ENCODE measurements at regions not wholly inside any gene's neighbourhood (a gene's known extent, or its start where the extent isn't known, plus 50 kb on each side); places are given as distances from the start of the nearest gene placed in this dataset.
A peak's percentile ranks its signal among the peaks of the same experiment; 100 is the strongest.
"Not testable (repeated sequence)": the region's sequence is repeated elsewhere in the genome, so short reads cannot be mapped to it uniquely, and the experiment has no call there.

GRCh38 chr13:86486582-86486981 lies 687.4 kb upstream of the SLITRK6 start:
- no peak overlapping the region for H3K4me3 ChIP-seq (ENCODE audit: low read length in 3 of 3)

GRCh38 chr13:86491121-86491520 lies 691.9 kb upstream of the SLITRK6 start:
- FAIRE-seq: no peak
- intact Hi-C loops (cut with DNase I): no loop called here
- no peak for TF ChIP-seq CTCF (IDR thresholded peaks at IDR 0.05; ENCODE audit: borderline replicate concordance, extremely low read depth, insufficient read depth)
- no peaks in the 10 kb centered on the region for H3K27me3 ChIP-seq (ENCODE audit: control insufficient read depth, insufficient read depth, low read length)
- H3K9me3 ChIP-seq (ENCODE audit: control insufficient read depth in 2 of 3, insufficient read depth in 1 of 3, low read length in 3 of 3): no peaks in the 10 kb centered on the region
- H3K36me3 ChIP-seq (ENCODE audit: control insufficient read depth in 2 of 3, insufficient read depth in 3 of 3, low read length in 3 of 3): no peaks in the 10 kb centered on the region
- no peaks in the 10 kb centered on the region for H3K4me1 ChIP-seq (ENCODE audit: control insufficient read depth in 2 of 3, insufficient read depth in 2 of 3, low read depth in 1 of 3, low read length in 3 of 3)
- H3K4me3 ChIP-seq (ENCODE audit: low read length in 3 of 3): no peak overlapping the region
- DNase-seq: no peak
- no peak overlapping the region for H3K9ac ChIP-seq (ENCODE audit: low read length in 3 of 3)
- H3K27ac ChIP-seq (ENCODE audit: low read depth in 2 of 2, low read length in 2 of 2): no peak overlapping the region

More at GRCh38 chr13:86486582-86486981, 687.4 kb upstream of the SLITRK6 start:
- Histone ChIP-seq H3K36me3 (ENCODE audit: control insufficient read depth in 2 of 3, insufficient read depth in 3 of 3, low read length in 3 of 3) (no peaks in the 10 kb centered on the region), H3K4me1 (ENCODE audit: control insufficient read depth in 2 of 3, insufficient read depth in 2 of 3, low read depth in 1 of 3, low read length in 3 of 3) (no peaks in the 10 kb centered on the region), H3K27ac (ENCODE audit: low read depth in 2 of 2, low read length in 2 of 2) (no peak overlapping the region), H3K27me3 (ENCODE audit: control insufficient read depth, insufficient read depth, low read length) (no peaks in the 10 kb centered on the region), H3K9me3 (ENCODE audit: control insufficient read depth in 2 of 3, insufficient read depth in 1 of 3, low read length in 3 of 3) (no peaks in the 10 kb centered on the region), H3K9ac (ENCODE audit: low read length in 3 of 3) (no peak overlapping the region)
- TF ChIP-seq CTCF (IDR thresholded peaks at IDR 0.05; ENCODE audit: borderline replicate concordance, extremely low read depth, insufficient read depth): no peak
- intact Hi-C loops (cut with DNase I): no loop called here
- DNase-seq: no peak
- FAIRE-seq: no peak

- H3K27ac ChIP-seq (ENCODE audit: low read depth in 2 of 2, low read length in 2 of 2); H3K27me3 ChIP-seq (ENCODE audit: control insufficient read depth, insufficient read depth, low read length); H3K9me3 ChIP-seq (ENCODE audit: control insufficient read depth in 2 of 3, insufficient read depth in 1 of 3, low read length in 3 of 3); H3K9ac ChIP-seq (ENCODE audit: low read length in 3 of 3); intact Hi-C loops (cut with DNase I); H3K4me1 ChIP-seq (ENCODE audit: control insufficient read depth in 2 of 3, insufficient read depth in 2 of 3, low read depth in 1 of 3, low read length in 3 of 3); FAIRE-seq; H3K4me3 ChIP-seq (ENCODE audit: low read length in 3 of 3); H3K36me3 ChIP-seq (ENCODE audit: control insufficient read depth in 2 of 3, insufficient read depth in 3 of 3, low read length in 3 of 3): not testable (repeated sequence)
- peak in 1 of 5 donors; percentile 34 for DNase-seq
Measured at GRCh38 chr13:86501931-86502330, 702.7 kb upstream of the SLITRK6 start.

- Histone ChIP-seq H3K27me3 (ENCODE audit: control insufficient read depth, insufficient read depth, low read length) (no peaks in the 10 kb centered on the region), H3K4me3 (ENCODE audit: low read length in 3 of 3) (no peak overlapping the region), H3K9ac (ENCODE audit: low read length in 3 of 3) (no peak overlapping the region), H3K9me3 (ENCODE audit: control insufficient read depth in 2 of 3, insufficient read depth in 1 of 3, low read length in 3 of 3) (no peaks in the 10 kb centered on the region), H3K27ac (ENCODE audit: low read depth in 2 of 2, low read length in 2 of 2) (no peak overlapping the region), H3K36me3 (ENCODE audit: control insufficient read depth in 2 of 3, insufficient read depth in 3 of 3, low read length in 3 of 3) (no peaks in the 10 kb centered on the region), H3K4me1 (ENCODE audit: control insufficient read depth in 2 of 3, insufficient read depth in 2 of 3, low read depth in 1 of 3, low read length in 3 of 3) (no peaks in the 10 kb centered on the region)
- TF ChIP-seq CTCF (IDR thresholded peaks at IDR 0.05; ENCODE audit: borderline replicate concordance, extremely low read depth, insufficient read depth): no peak
- DNase-seq (no peak), FAIRE-seq (no peak)
- intact Hi-C loops (cut with DNase I): no loop called here
Measured at GRCh38 chr13:86510792-86511191, 711.6 kb upstream of the SLITRK6 start.

All from kidney (tissue), 13 donors.